ENCODE measurements at regions not wholly inside any gene's neighbourhood (a gene's known extent, or its start where the extent isn't known, plus 50 kb on each side); places are given as distances from the start of the nearest gene placed in this dataset.
A peak's percentile ranks its signal among the peaks of the same experiment; 100 is the strongest.

- H2AFZ ChIP-seq (replicated peaks) = no peak overlapping the region
These were observed 203.3 kb upstream of the CST7 start for GRCh38 chr20:24745617-24746350.

GRCh38 chr20:24746351-24746685 is 202.8 kb upstream of the CST7 start:
- TF ChIP-seq EZH2 (IDR thresholded peaks at IDR 0.05) (no peak), EZH2phosphoT487 (IDR thresholded peaks at IDR 0.05) (no peak)
- TF ChIP-seq, protein P1, sequence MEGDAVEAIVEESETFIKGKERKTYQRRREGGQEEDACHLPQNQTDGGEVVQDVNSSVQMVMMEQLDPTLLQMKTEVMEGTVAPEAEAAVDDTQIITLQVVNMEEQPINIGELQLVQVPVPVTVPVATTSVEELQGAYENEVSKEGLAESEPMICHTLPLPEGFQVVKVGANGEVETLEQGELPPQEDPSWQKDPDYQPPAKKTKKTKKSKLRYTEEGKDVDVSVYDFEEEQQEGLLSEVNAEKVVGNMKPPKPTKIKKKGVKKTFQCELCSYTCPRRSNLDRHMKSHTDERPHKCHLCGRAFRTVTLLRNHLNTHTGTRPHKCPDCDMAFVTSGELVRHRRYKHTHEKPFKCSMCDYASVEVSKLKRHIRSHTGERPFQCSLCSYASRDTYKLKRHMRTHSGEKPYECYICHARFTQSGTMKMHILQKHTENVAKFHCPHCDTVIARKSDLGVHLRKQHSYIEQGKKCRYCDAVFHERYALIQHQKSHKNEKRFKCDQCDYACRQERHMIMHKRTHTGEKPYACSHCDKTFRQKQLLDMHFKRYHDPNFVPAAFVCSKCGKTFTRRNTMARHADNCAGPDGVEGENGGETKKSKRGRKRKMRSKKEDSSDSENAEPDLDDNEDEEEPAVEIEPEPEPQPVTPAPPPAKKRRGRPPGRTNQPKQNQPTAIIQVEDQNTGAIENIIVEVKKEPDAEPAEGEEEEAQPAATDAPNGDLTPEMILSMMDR (IDR thresholded peaks at IDR 0.05) = no peak

More at GRCh38 chr20:24745617-24746350, 203.3 kb upstream of the CST7 start:
- Histone ChIP-seq H3F3A (ENCODE audit: low read depth) (no peaks in the 10 kb centered on the region), H3K79me2 (ENCODE audit: low read depth) (no peaks in the 10 kb centered on the region), H3K27ac (no peak overlapping the region), H3K9me3 (ENCODE audit: low read depth) (no peaks in the 10 kb centered on the region), H3K36me3 (no peaks in the 10 kb centered on the region), H3K4me3 (no peak overlapping the region), H3K9ac (no peak overlapping the region), H3K4me1 (peaks cover 17% of the 10 kb centered on the region), H3K4me2 (no peak overlapping the region), H3K27me3 (no peaks in the 10 kb centered on the region), H4K20me1 (ENCODE audit: low read depth) (no peaks in the 10 kb centered on the region)
- Mint-ChIP-seq H3K27ac (no peak overlapping the region), H3K36me3 (no peaks in the 10 kb centered on the region), H3K9me3 (peaks cover 5% of the 10 kb centered on the region), H3K4me3 (no peak overlapping the region), H3K4me1 (peaks cover 28% of the 10 kb centered on the region), H3K27me3 (ENCODE audit: insufficient read depth, low read depth) (peaks cover 8% of the 10 kb centered on the region)
- no peak for DNase-seq (ENCODE audit: low spot score)
- TF ChIP-seq EZH2phosphoT487 (IDR thresholded peaks at IDR 0.05) (no peak), EZH2 (IDR thresholded peaks at IDR 0.05) (no peak)
- TF ChIP-seq, protein P1 (IDR thresholded peaks at IDR 0.05) = no peak

DNA sequence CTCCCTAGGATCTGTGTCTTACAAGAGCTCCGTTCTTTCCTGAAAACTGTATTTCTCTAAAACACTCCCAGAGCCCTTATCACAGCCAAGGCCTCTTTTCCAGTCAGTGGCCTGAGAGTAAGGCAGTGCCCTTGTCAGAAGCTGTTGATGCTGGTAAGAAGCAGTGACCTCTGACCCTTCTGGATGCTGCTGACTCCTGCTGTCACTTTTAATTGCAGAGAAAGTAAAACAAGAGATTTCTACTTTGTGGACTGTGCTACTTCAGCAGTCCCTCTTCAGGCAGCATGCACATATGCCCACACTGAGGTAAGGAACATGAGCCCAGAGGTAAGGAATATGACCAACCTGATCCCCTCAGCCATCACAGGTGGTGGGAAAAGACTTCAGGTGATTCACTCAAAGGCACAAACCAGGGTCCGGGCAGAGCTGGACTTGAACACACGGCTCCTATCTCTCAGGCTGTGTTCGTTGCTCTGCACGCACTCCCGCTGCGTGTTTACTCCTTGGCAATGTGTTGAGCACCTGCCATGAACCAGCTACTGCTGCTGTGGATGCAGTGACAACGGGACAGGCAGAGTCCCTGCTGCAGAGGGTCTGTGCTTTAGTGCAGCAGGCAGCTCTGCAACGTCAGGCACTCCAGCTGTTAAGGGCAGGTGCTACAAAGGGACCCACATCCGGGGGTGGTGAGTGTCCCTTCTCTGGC is 201.9 kb upstream of the CST7 start:
- H3K9ac ChIP-seq = no peak overlapping the region
- no peaks in the 10 kb centered on the region for H3K79me2 ChIP-seq (ENCODE audit: low read depth)
- no peak overlapping the region for H3K4me2 ChIP-seq
- H3K27me3 Mint-ChIP-seq (ENCODE audit: insufficient read depth, low read depth) = peaks cover 8% of the 10 kb centered on the region
- peak overlapping the region; percentile 35 for H3K27ac Mint-ChIP-seq
- no peak overlapping the region for H3K4me3 ChIP-seq
- H3K9me3 Mint-ChIP-seq = peaks cover 5% of the 10 kb centered on the region
- no peaks in the 10 kb centered on the region for H3K27me3 ChIP-seq
- no peak for TF ChIP-seq EZH2phosphoT487 (IDR thresholded peaks at IDR 0.05)
- TF ChIP-seq, protein P1 (IDR thresholded peaks at IDR 0.05) = no peak
- no peak for TF ChIP-seq EZH2 (IDR thresholded peaks at IDR 0.05)
- DNase-seq (ENCODE audit: low spot score) = peak; percentile 46
- H3K36me3 Mint-ChIP-seq = no peaks in the 10 kb centered on the region
- peaks cover 17% of the 10 kb centered on the region for H3K4me1 ChIP-seq
- H3K36me3 ChIP-seq = no peaks in the 10 kb centered on the region
- no peaks in the 10 kb centered on the region for H3F3A ChIP-seq (ENCODE audit: low read depth)
- H3K4me1 Mint-ChIP-seq = peaks cover 28% of the 10 kb centered on the region
- H3K27ac ChIP-seq = no peak overlapping the region
- no peaks in the 10 kb centered on the region for H3K9me3 ChIP-seq (ENCODE audit: low read depth)
- no peak overlapping the region for H2AFZ ChIP-seq (replicated peaks)
- H3K4me3 Mint-ChIP-seq = no peak overlapping the region
- H4K20me1 ChIP-seq (ENCODE audit: low read depth) = no peaks in the 10 kb centered on the region

More at GRCh38 chr20:24746351-24746685, 202.8 kb upstream of the CST7 start:
- no peaks in the 10 kb centered on the region for H3K36me3 Mint-ChIP-seq
- H3K79me2 ChIP-seq (ENCODE audit: low read depth) = no peaks in the 10 kb centered on the region
- H3F3A ChIP-seq (ENCODE audit: low read depth) = no peaks in the 10 kb centered on the region
- no peak overlapping the region for H3K27ac ChIP-seq
- no peaks in the 10 kb centered on the region for H3K9me3 ChIP-seq (ENCODE audit: low read depth)
- no peak overlapping the region for H3K27ac Mint-ChIP-seq
- H3K27me3 Mint-ChIP-seq (ENCODE audit: insufficient read depth, low read depth) = peaks cover 8% of the 10 kb centered on the region
- H4K20me1 ChIP-seq (ENCODE audit: low read depth) = no peaks in the 10 kb centered on the region
- H3K9ac ChIP-seq = no peak overlapping the region
- H3K4me1 Mint-ChIP-seq = peaks cover 28% of the 10 kb centered on the region
- no peak overlapping the region for H3K4me2 ChIP-seq
- no peaks in the 10 kb centered on the region for H3K27me3 ChIP-seq
- H2AFZ ChIP-seq (replicated peaks) = no peak overlapping the region
- no peak overlapping the region for H3K4me3 Mint-ChIP-seq
- no peak for DNase-seq (ENCODE audit: low spot score)
- H3K4me1 ChIP-seq = peaks cover 17% of the 10 kb centered on the region
- no peak overlapping the region for H3K4me3 ChIP-seq
- H3K9me3 Mint-ChIP-seq = peaks cover 5% of the 10 kb centered on the region
- H3K36me3 ChIP-seq = no peaks in the 10 kb centered on the region

Data from neural progenitor cell (in vitro differentiated cells).